Body of pancreas (tissue), 4 donors: ENCODE measurements at regions not wholly inside any gene's neighbourhood (a gene's known extent, or its start where the extent isn't known, plus 50 kb on each side); places are given as distances from the start of the nearest gene placed in this dataset.

Experiments
- CTCF ChIP-seq, 7 experiments: fragments of 450-650 bp in 4 of 7; fragments of 200-600 bp in 3 of 7; sonication (generic) in 3 of 7; IDR thresholded peaks; one replicate each; pipeline ENCODE4 v1.5.1; 2016 to 2019; ENCODE audit warnings: antibody characterized with exemption in 7 of 7
- POLR2A ChIP-seq, 3 donors: fragments of 450-650 bp; IDR thresholded peaks; one replicate each; pipeline ENCODE4 v1.6.1; 2016; ENCODE audit warnings: antibody characterized with exemption in 3 of 3, mild to moderate bottlenecking in 2 of 3

GRCh38 chr17:14545156-14545906 lies 244.4 kb downstream of the HS3ST3B1 start:
- TF ChIP-seq CTCF (IDR thresholded peaks at IDR 0.05) (no peak), POLR2A (IDR thresholded peaks at IDR 0.05) (no peak)
